ENCODE measurements at regions not wholly inside any gene's neighbourhood (a gene's known extent, or its start where the extent isn't known, plus 50 kb on each side); places are given as distances from the start of the nearest gene placed in this dataset.

- H3K4me1 ChIP-seq (ENCODE audit: control insufficient read depth in 1 of 2, insufficient read depth in 2 of 2, low read length in 2 of 2): peaks cover 0 to 7% of the 10 kb centered on the region in 2 donors
- ATAC-seq (ENCODE audit: low FRiP score) (no peak), DNase-seq (no peak)
- peak overlapping the region in 1 of 2 donors; percentile 51 for H3K27ac ChIP-seq (ENCODE audit: low read depth in 1 of 2, low read length in 2 of 2)
- H3K9me3 ChIP-seq (ENCODE audit: control insufficient read depth, low read length): no peaks in the 10 kb centered on the region
- 72 to 82% methylated on average over 2 of the region's 2 CpGs for WGBS, 2 donors
- no peaks in the 10 kb centered on the region for H3K27me3 ChIP-seq (ENCODE audit: control insufficient read depth in 1 of 2, insufficient read depth in 2 of 2, low read length in 1 of 2)
- no peaks in the 10 kb centered on the region for H3K36me3 ChIP-seq (ENCODE audit: control insufficient read depth in 1 of 2, insufficient read depth in 2 of 2, low read length in 1 of 2)
- intact Hi-C loops (cut with DNase I): no loop called here
- no peak overlapping the region for H3K4me3 ChIP-seq (ENCODE audit: low read length in 2 of 2)
These were observed 142.5 kb downstream of the LACC1 start for GRCh38 chr13:44022196-44022595.

DNA sequence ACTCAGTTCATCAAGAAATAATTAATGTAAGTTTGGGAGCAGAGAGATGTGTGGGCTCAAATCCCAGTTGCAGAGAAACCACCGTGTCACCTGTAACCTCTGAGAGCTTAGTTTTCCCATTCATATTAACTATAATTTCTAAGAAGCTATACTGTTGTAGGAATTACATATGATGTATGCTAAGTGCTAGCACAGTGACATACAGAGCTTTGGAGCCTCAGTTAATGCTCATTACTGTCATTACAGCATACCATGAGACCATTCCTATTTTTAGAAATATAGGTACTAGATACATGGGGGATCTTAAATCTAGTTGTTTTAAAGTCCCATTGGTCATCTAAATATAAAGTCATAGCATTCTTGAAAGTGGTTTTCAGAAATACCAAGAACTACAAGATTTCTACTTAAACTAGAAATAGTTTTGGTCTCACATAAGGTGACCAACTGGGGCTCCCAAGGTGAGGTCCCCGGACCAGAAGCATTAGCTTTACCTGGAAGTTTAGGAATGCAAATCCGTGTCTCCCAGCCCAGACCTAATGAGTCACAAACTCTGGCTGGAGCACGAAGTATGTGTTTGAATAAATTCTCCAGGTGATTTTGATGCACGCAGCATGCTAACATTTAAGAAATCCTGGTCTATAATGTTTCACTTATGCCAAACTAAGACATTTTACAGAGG lies 144.6 kb downstream of the LACC1 start:
- H3K27me3 ChIP-seq (ENCODE audit: control insufficient read depth in 1 of 2, insufficient read depth in 2 of 2, low read length in 1 of 2): no peaks in the 10 kb centered on the region
- peaks cover 0 to 7% of the 10 kb centered on the region in 2 donors for H3K4me1 ChIP-seq (ENCODE audit: control insufficient read depth in 1 of 2, insufficient read depth in 2 of 2, low read length in 2 of 2)
- H3K4me3 ChIP-seq (ENCODE audit: low read length in 2 of 2): no peak overlapping the region
- intact Hi-C loops (cut with DNase I): no loop called here
- H3K27ac ChIP-seq (ENCODE audit: low read depth in 1 of 2, low read length in 2 of 2): no peak overlapping the region
- DNase-seq (no peak), ATAC-seq (ENCODE audit: low FRiP score) (no peak)
- H3K9me3 ChIP-seq (ENCODE audit: control insufficient read depth, low read length): no peaks in the 10 kb centered on the region
- no peaks in the 10 kb centered on the region for H3K36me3 ChIP-seq (ENCODE audit: control insufficient read depth in 1 of 2, insufficient read depth in 2 of 2, low read length in 1 of 2)
- WGBS, 2 donors: 93 to 94% methylated on average over 5 of the region's 5 CpGs

DNA sequence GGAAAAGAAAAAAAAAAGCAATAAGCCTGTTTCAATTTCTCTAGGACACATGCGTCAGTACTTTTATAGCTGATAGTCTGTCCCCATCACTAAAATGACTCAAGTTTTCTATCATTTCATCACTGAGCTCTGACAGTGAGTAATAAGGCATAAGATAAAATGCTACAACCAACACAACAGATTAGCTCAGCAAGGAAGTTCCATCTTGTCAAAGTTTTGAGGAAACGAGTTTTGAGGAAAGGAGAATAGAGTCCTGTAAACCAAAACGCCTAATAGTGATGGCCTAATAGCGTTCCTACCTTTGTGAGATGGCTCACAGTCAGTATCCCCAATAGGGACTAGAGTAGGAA lies 145.1 kb downstream of the LACC1 start:
- Histone ChIP-seq H3K27ac (ENCODE audit: low read depth in 1 of 2, low read length in 2 of 2) (no peak overlapping the region), H3K4me3 (ENCODE audit: low read length in 2 of 2) (no peak overlapping the region), H3K36me3 (ENCODE audit: control insufficient read depth in 1 of 2, insufficient read depth in 2 of 2, low read length in 1 of 2) (no peaks in the 10 kb centered on the region), H3K9me3 (ENCODE audit: control insufficient read depth, low read length) (no peaks in the 10 kb centered on the region), H3K4me1 (ENCODE audit: control insufficient read depth in 1 of 2, insufficient read depth in 2 of 2, low read length in 2 of 2) (peaks cover 0 to 7% of the 10 kb centered on the region in 2 donors), H3K27me3 (ENCODE audit: control insufficient read depth in 1 of 2, insufficient read depth in 2 of 2, low read length in 1 of 2) (no peaks in the 10 kb centered on the region)
- 68 to 71% methylated on average over 4 of the region's 4 CpGs for WGBS, 2 donors
- ATAC-seq (ENCODE audit: low FRiP score) (no peak), DNase-seq (no peak)
- intact Hi-C loops (cut with DNase I): no loop called here

- H3K27ac ChIP-seq (ENCODE audit: low read depth in 1 of 2, low read length in 2 of 2): no peak overlapping the region
- DNase-seq (no peak), ATAC-seq (ENCODE audit: low FRiP score) (no peak)
- H3K27me3 ChIP-seq (ENCODE audit: control insufficient read depth in 1 of 2, insufficient read depth in 2 of 2, low read length in 1 of 2): no peaks in the 10 kb centered on the region
- intact Hi-C loops (cut with DNase I): no loop called here
- H3K9me3 ChIP-seq (ENCODE audit: control insufficient read depth, low read length): no peaks in the 10 kb centered on the region
- no peak overlapping the region for H3K4me3 ChIP-seq (ENCODE audit: low read length in 2 of 2)
- WGBS, 2 donors: 96 to 97% methylated on average over 4 of the region's 4 CpGs
- H3K4me1 ChIP-seq (ENCODE audit: control insufficient read depth in 1 of 2, insufficient read depth in 2 of 2, low read length in 2 of 2): peaks cover 5 to 7% of the 10 kb centered on the region in 2 donors
- no peaks in the 10 kb centered on the region for H3K36me3 ChIP-seq (ENCODE audit: control insufficient read depth in 1 of 2, insufficient read depth in 2 of 2, low read length in 1 of 2)
These were observed 146.5 kb downstream of the LACC1 start for GRCh38 chr13:44026194-44026593.

GRCh38 chr13:44028734-44029133 lies 149.0 kb downstream of the LACC1 start:
- H3K4me3 ChIP-seq (ENCODE audit: low read length in 2 of 2): no peak overlapping the region
- intact Hi-C loops (cut with DNase I): no loop called here
- no peak for ATAC-seq (ENCODE audit: low FRiP score)

DNA sequence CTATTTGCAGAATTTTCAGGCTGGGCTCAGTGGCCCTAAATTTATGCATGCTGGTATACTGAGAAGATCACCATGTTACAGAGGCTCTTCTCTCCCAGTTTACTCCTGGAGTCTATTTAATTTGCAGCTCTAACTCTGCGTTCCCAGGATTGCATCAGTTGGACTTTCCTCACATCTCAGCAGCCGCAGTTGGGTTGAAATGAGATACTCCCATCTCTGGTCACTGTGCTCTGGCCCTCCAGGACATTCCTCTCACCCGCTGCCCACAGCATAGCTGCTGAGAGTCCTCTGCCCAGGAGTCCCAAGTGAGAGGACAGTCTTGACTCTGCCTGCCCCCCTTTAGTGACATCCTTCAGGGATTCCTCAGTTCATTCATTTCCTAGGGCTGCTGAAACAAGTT lies 150.9 kb downstream of the LACC1 start:
- Histone ChIP-seq H3K4me3 (ENCODE audit: low read length in 2 of 2) (no peak overlapping the region), H3K36me3 (ENCODE audit: control insufficient read depth in 1 of 2, insufficient read depth in 2 of 2, low read length in 1 of 2) (no peaks in the 10 kb centered on the region), H3K9me3 (ENCODE audit: control insufficient read depth, low read length) (no peaks in the 10 kb centered on the region), H3K27me3 (ENCODE audit: control insufficient read depth in 1 of 2, insufficient read depth in 2 of 2, low read length in 1 of 2) (no peaks in the 10 kb centered on the region), H3K27ac (ENCODE audit: low read depth in 1 of 2, low read length in 2 of 2) (no peak overlapping the region), H3K4me1 (ENCODE audit: control insufficient read depth in 1 of 2, insufficient read depth in 2 of 2, low read length in 2 of 2) (peaks cover 0 to 5% of the 10 kb centered on the region in 2 donors)
- WGBS, 2 donors: 50 to 55% methylated on average over 3 of the region's 3 CpGs
- intact Hi-C loops (cut with DNase I): no loop called here
- ATAC-seq (ENCODE audit: low FRiP score) (peak; percentile 17), DNase-seq (peak in 1 of 2 donors; percentile 38)

More at GRCh38 chr13:44028734-44029133, 149.0 kb downstream of the LACC1 start:
- Histone ChIP-seq H3K9me3 (ENCODE audit: control insufficient read depth, low read length) (no peaks in the 10 kb centered on the region), H3K36me3 (ENCODE audit: control insufficient read depth in 1 of 2, insufficient read depth in 2 of 2, low read length in 1 of 2) (no peaks in the 10 kb centered on the region), H3K27ac (ENCODE audit: low read depth in 1 of 2, low read length in 2 of 2) (no peak overlapping the region), H3K27me3 (ENCODE audit: control insufficient read depth in 1 of 2, insufficient read depth in 2 of 2, low read length in 1 of 2) (no peaks in the 10 kb centered on the region), H3K4me1 (ENCODE audit: control insufficient read depth in 1 of 2, insufficient read depth in 2 of 2, low read length in 2 of 2) (peaks cover 0 to 5% of the 10 kb centered on the region in 2 donors)
- WGBS, 2 donors: 96% methylated on average over 3 of the region's 3 CpGs
- no peak for DNase-seq

DNA sequence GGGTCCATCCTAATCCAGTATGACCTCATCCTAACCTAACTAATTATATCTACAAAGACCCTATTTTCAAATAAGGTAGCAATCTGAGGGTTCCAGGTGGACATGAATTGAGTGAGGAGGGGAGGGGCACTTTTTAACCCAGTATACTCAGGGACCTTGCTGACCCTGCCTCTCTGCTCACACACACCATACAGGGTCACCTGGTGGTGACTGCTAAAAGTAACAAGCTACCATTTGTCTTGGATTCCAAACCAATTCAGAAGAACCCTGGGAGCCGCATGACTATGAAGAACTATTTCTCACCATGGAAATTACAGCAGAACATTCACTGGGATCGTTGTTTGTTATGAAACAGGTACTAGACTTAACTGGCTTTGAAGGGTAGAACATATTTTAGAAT lies 151.9 kb downstream of the LACC1 start:
- intact Hi-C loops (cut with DNase I): no loop called here

DNA sequence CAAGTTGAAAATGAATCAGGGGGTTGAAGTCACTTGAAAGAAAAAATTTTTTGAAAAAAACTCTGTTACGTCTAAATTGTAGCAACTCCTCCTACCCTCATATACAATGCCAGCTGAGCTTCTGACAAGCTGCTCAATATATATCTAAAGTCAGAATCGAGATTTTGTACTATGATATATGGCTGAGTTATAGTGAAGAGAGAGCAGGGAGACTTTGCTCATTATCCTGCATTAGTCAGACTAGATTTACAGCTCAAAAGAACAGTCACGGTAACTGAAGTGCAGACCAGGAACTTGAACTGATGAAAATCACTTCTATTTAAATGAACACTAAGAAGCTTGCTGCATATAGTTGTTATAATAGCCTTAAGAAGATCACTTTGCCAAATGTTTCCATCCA lies 153.1 kb downstream of the LACC1 start:
- H3K27ac ChIP-seq (ENCODE audit: low read depth in 1 of 2, low read length in 2 of 2): no peak overlapping the region
- H3K4me1 ChIP-seq (ENCODE audit: control insufficient read depth in 1 of 2, insufficient read depth in 2 of 2, low read length in 2 of 2): peaks cover 0 to 5% of the 10 kb centered on the region in 2 donors
- WGBS, 2 donors: 77 to 87% methylated on average over 3 of the region's 3 CpGs
- H3K4me3 ChIP-seq (ENCODE audit: low read length in 2 of 2): no peak overlapping the region
- no peak for DNase-seq
- no peak for ATAC-seq (ENCODE audit: low FRiP score)
- no peaks in the 10 kb centered on the region for H3K27me3 ChIP-seq (ENCODE audit: control insufficient read depth in 1 of 2, insufficient read depth in 2 of 2, low read length in 1 of 2)
- no peaks in the 10 kb centered on the region for H3K36me3 ChIP-seq (ENCODE audit: control insufficient read depth in 1 of 2, insufficient read depth in 2 of 2, low read length in 1 of 2)
- H3K9me3 ChIP-seq (ENCODE audit: control insufficient read depth, low read length): no peaks in the 10 kb centered on the region
- intact Hi-C loops (cut with DNase I): no loop called here

More for the DNA sequence above, 151.9 kb downstream of the LACC1 start:
- no peaks in the 10 kb centered on the region for H3K27me3 ChIP-seq (ENCODE audit: control insufficient read depth in 1 of 2, insufficient read depth in 2 of 2, low read length in 1 of 2)
- no peak for ATAC-seq (ENCODE audit: low FRiP score)
- H3K9me3 ChIP-seq (ENCODE audit: control insufficient read depth, low read length): no peaks in the 10 kb centered on the region
- no peak overlapping the region for H3K27ac ChIP-seq (ENCODE audit: low read depth in 1 of 2, low read length in 2 of 2)
- peaks cover 0 to 5% of the 10 kb centered on the region in 2 donors for H3K4me1 ChIP-seq (ENCODE audit: control insufficient read depth in 1 of 2, insufficient read depth in 2 of 2, low read length in 2 of 2)
- H3K4me3 ChIP-seq (ENCODE audit: low read length in 2 of 2): no peak overlapping the region
- H3K36me3 ChIP-seq (ENCODE audit: control insufficient read depth in 1 of 2, insufficient read depth in 2 of 2, low read length in 1 of 2): no peaks in the 10 kb centered on the region
- DNase-seq: no peak
- 99 to 100% methylated on average over 2 of the region's 2 CpGs for WGBS, 2 donors

DNA sequence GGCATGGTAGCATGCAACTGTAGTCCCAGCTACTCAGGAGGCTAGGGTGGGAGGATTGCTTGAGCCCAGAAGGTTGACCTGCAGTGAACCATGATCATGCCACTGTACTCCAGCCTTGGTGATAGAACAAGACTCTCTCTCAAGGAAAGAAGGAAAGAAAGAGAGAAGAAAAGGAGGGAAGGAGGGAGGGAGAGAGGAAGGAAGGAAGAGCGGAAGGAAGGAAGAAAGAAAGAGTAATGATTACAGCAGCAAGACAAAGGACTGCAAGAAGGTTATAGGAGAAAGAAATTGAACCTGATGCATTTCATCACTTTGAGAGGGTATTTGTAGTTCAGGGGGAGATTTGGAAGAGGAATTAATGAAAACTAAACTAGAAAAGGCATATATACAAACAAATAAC lies 155.7 kb downstream of the LACC1 start:
- DNase-seq: no peak
- WGBS, 2 donors: 96 to 99% methylated on average over 1 of the region's 1 CpG
- Histone ChIP-seq H3K27me3 (ENCODE audit: control insufficient read depth in 1 of 2, insufficient read depth in 2 of 2, low read length in 1 of 2) (no peaks in the 10 kb centered on the region), H3K36me3 (ENCODE audit: control insufficient read depth in 1 of 2, insufficient read depth in 2 of 2, low read length in 1 of 2) (no peaks in the 10 kb centered on the region), H3K27ac (ENCODE audit: low read depth in 1 of 2, low read length in 2 of 2) (no peak overlapping the region), H3K9me3 (ENCODE audit: control insufficient read depth, low read length) (no peaks in the 10 kb centered on the region), H3K4me1 (ENCODE audit: control insufficient read depth in 1 of 2, insufficient read depth in 2 of 2, low read length in 2 of 2) (peaks cover 0 to 4% of the 10 kb centered on the region in 2 donors), H3K4me3 (ENCODE audit: low read length in 2 of 2) (no peak overlapping the region)
- intact Hi-C loops (cut with DNase I): no loop called here
- ATAC-seq (ENCODE audit: low FRiP score): no peak
